SK-N-SH (cell line): ENCODE measurements at regions not wholly inside any gene's neighbourhood (a gene's known extent, or its start where the extent isn't known, plus 50 kb on each side); places are given as distances from the start of the nearest gene placed in this dataset.

Experiments
- CTCF ChIA-PET: fragments of 300-600, 350-600 bp; formaldehyde crosslinking; extraction: SDS; loops from one replicate; lab custom pipeline; 2021; lab: Yijun Ruan, JAX
- POLR2A ChIA-PET: fragments of 350-600 bp; sonication (Branson Sonifier 250); formaldehyde crosslinking; extraction: SDS; loops from one replicate; lab custom pipeline; 2020; ENCODE audit warnings: antibody characterized with exemption, inconsistent platforms; lab: Yijun Ruan, JAX
- DNase-seq: peaks from one replicate; pipeline ENCODE4 v3.0.0; 2012
- H2AFZ ChIP-seq: fragments of 200-600 bp; sonication (generic); 2 replicates; pipeline ENCODE4 v1.8.1; 2016; ENCODE audit warnings: antibody characterized with exemption, mild to moderate bottlenecking, low read depth
- H3F3A ChIP-seq: fragments of 200-600 bp; sonication (generic); replicated peaks from 2 replicates; pipeline ENCODE3; 2016; ENCODE audit warnings: antibody characterized with exemption, mild to moderate bottlenecking; ENCODE audit not compliant: insufficient read depth
- H3K27ac ChIP-seq, 2 experiments: fragments of 200-500 bp in 1 of 2; fragments of 200-600 bp in 1 of 2; sonication (Bioruptor generic) in 1 of 2; sonication (generic), shearing (Covaris generic) in 1 of 2; 2 replicates each; pipeline versions ENCODE4 v1.5.1 to v1.6.1; 2014 to 2016; ENCODE audit warnings: low read depth in 2 of 2, inconsistent platforms in 1 of 2, low read length in 1 of 2, mild to moderate bottlenecking in 1 of 2, mixed read lengths in 1 of 2
- H3K27me3 ChIP-seq: fragments of 200-600 bp; sonication (generic), shearing (Covaris generic); 2 replicates; pipeline ENCODE4 v1.6.1; 2016; ENCODE audit warnings: mixed run types; ENCODE audit not compliant: insufficient read depth
- H3K36me3 ChIP-seq, 2 experiments: fragments of 200-500 bp in 1 of 2; fragments of 200-600 bp in 1 of 2; sonication (Bioruptor generic) in 1 of 2; sonication (generic) in 1 of 2; replicated peaks in 1 of 2; 2 replicates each; pipeline versions ENCODE3 to v1.5.1; 2014 to 2016; ENCODE audit warnings: low read length in 1 of 2, mild to moderate bottlenecking in 1 of 2; ENCODE audit not compliant: insufficient read depth in 2 of 2, control insufficient read depth in 1 of 2
- H3K4me1 ChIP-seq, 2 experiments: fragments of 200-500 bp in 1 of 2; fragments of 200-600 bp in 1 of 2; sonication (Bioruptor generic) in 1 of 2; sonication (generic), shearing (Covaris generic) in 1 of 2; 2 replicates each; pipeline versions ENCODE4 v1.5.1 to v1.6.1; 2014 to 2016; ENCODE audit warnings: low read depth in 1 of 2, low read length in 1 of 2, mixed run types in 1 of 2; ENCODE audit not compliant: insufficient read depth in 2 of 2, control insufficient read depth in 1 of 2
- H3K4me2 ChIP-seq: fragments of 200-600 bp; sonication (generic), shearing (Covaris generic); 2 replicates; pipeline ENCODE4 v1.6.1; 2017; ENCODE audit warnings: mixed run types
- H3K4me3 ChIP-seq, 2 experiments: fragments of 200-500 bp in 1 of 2; fragments of 200-600 bp in 1 of 2; sonication (Bioruptor generic) in 1 of 2; sonication (generic), shearing (Covaris generic) in 1 of 2; 2 replicates each; pipeline versions ENCODE4 v1.5.1 to v1.8.1; 2014 to 2016; ENCODE audit warnings: low read depth in 2 of 2, inconsistent platforms in 1 of 2, low read length in 1 of 2, mild to moderate bottlenecking in 1 of 2, mixed read lengths in 1 of 2, moderate library complexity in 1 of 2
- H3K79me2 ChIP-seq: fragments of 200-600 bp; sonication (generic); 2 replicates; pipeline ENCODE4 v1.8.1; 2017; ENCODE audit warnings: mild to moderate bottlenecking; ENCODE audit not compliant: insufficient read depth
- H3K9ac ChIP-seq: fragments of 200-600 bp; sonication (generic); 2 replicates; pipeline ENCODE4 v1.6.1; 2017; ENCODE audit warnings: mixed run types
- H3K9me2 ChIP-seq: fragments of 200-600 bp; sonication (generic); 2 replicates; pipeline ENCODE4 v1.6.1; 2017; ENCODE audit warnings: mixed run types
- H3K9me3 ChIP-seq: fragments of 200-600 bp; sonication (generic); 2 replicates; pipeline ENCODE4 v1.6.1; 2017; ENCODE audit warnings: mixed run types, mild to moderate bottlenecking, moderate library complexity
- H4K20me1 ChIP-seq: fragments of 200-600 bp; sonication (generic); 2 replicates; pipeline ENCODE4 v1.6.1; 2017; ENCODE audit warnings: mild to moderate bottlenecking, mixed run types; ENCODE audit not compliant: insufficient read depth
- CHD2 ChIP-seq: fragments of 150-350 bp; IDR thresholded peaks from 2 replicates; pipeline ENCODE4 v1.6.1; 2018; ENCODE audit warnings: low read length; ENCODE audit not compliant: partially characterized antibody
- ELF1 ChIP-seq: IDR thresholded peaks from 2 replicates; pipeline ENCODE4 v1.4.0; 2012
- EP300 ChIP-seq, 2 experiments: IDR thresholded peaks; 2 replicates each; pipeline versions ENCODE4 v1.4.0 to v1.6.1; 2012; ENCODE audit warnings: borderline replicate concordance in 1 of 2, low read depth in 1 of 2, low read length in 1 of 2
- FOXJ3 ChIP-seq: sonication (generic); formaldehyde crosslinking; IDR thresholded peaks from 2 replicates; pipeline ENCODE4 v1.5.1; 2020; ENCODE audit warnings: mild to moderate bottlenecking, missing genetic modification reagents
- GATA2 ChIP-seq: sonication (generic); formaldehyde crosslinking; IDR thresholded peaks from 2 replicates; pipeline ENCODE4 v1.5.0; 2020; ENCODE audit warnings: mild to moderate bottlenecking, missing genetic modification reagents
- JUND ChIP-seq: IDR thresholded peaks from 2 replicates; pipeline ENCODE4 v1.4.0; 2012
- MXI1 ChIP-seq: IDR thresholded peaks from 2 replicates; pipeline ENCODE4 v1.6.1; 2012; ENCODE audit warnings: mild to moderate bottlenecking, low read depth, low read length, improper control_type of control experiment
- NRF1 ChIP-seq: IDR thresholded peaks from 2 replicates; pipeline ENCODE4 v1.6.1; 2012; ENCODE audit warnings: low read depth, mild to moderate bottlenecking, low read length
- RCOR1 ChIP-seq: fragments of 150-350 bp; IDR thresholded peaks from 2 replicates; pipeline ENCODE4 v1.6.1; 2017; ENCODE audit warnings: antibody characterized with exemption, low read length
- RFX5 ChIP-seq: IDR thresholded peaks from 2 replicates; pipeline ENCODE4 v1.6.1; 2012; ENCODE audit warnings: mild to moderate bottlenecking, improper control_type of control experiment, low read length
- SIN3A ChIP-seq: IDR thresholded peaks from 2 replicates; pipeline ENCODE4 v1.6.1; 2012; ENCODE audit warnings: low read depth, mild to moderate bottlenecking, low read length, moderate library complexity, borderline replicate concordance
- SMC3 ChIP-seq: IDR thresholded peaks from 2 replicates; pipeline ENCODE4 v1.6.1; 2012; ENCODE audit warnings: low read depth, low read length, improper control_type of control experiment
- WGBS: methylation state at CpG from one replicate; pipeline ENCODE4 v1.1.6; 2017; ENCODE audit warnings: low lambda C conversion rate; 5-methylcytosine and 5-hydroxymethylcytosine counted together
- TF ChIP-seq, protein P1 (sequence below): IDR thresholded peaks from 2 replicates; pipeline ENCODE4 v1.6.1; 2012; ENCODE audit warnings: mild to moderate bottlenecking, low read depth, low read length, moderate library complexity
- TF ChIP-seq, protein P2 (sequence below): IDR thresholded peaks from 2 replicates; pipeline ENCODE4 v1.4.0; 2012; ENCODE audit warnings: low read depth
- TF ChIP-seq, protein P3 (sequence below): IDR thresholded peaks from 2 replicates; pipeline ENCODE4; 2012
- TF ChIP-seq, protein P4 (sequence below): fragments of 150-350 bp; IDR thresholded peaks from 2 replicates; pipeline ENCODE4 v1.6.1; 2016; ENCODE audit warnings: mild to moderate bottlenecking, low read depth, low read length

DNA sequence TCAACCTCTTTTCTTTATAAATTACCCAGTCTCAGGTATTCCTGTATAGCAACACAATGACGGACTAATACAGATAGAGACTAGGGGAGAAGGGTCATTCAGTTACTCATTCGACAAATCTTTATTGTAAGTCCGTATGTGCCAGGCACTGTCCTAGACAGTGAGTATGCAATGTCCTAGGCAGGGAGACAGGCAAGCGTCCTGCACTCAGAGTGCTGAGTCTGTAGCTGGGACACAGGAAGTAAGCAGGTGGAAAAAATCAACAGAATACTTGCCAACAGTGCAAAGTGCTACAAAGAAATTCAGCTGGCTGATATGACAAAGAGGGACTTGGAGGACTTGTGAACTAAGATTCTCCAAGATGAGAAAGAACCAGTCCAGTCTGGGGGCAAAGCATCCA, 92.2 kb upstream of the ZBTB40 start (continued):
- TF ChIP-seq, protein P1, sequence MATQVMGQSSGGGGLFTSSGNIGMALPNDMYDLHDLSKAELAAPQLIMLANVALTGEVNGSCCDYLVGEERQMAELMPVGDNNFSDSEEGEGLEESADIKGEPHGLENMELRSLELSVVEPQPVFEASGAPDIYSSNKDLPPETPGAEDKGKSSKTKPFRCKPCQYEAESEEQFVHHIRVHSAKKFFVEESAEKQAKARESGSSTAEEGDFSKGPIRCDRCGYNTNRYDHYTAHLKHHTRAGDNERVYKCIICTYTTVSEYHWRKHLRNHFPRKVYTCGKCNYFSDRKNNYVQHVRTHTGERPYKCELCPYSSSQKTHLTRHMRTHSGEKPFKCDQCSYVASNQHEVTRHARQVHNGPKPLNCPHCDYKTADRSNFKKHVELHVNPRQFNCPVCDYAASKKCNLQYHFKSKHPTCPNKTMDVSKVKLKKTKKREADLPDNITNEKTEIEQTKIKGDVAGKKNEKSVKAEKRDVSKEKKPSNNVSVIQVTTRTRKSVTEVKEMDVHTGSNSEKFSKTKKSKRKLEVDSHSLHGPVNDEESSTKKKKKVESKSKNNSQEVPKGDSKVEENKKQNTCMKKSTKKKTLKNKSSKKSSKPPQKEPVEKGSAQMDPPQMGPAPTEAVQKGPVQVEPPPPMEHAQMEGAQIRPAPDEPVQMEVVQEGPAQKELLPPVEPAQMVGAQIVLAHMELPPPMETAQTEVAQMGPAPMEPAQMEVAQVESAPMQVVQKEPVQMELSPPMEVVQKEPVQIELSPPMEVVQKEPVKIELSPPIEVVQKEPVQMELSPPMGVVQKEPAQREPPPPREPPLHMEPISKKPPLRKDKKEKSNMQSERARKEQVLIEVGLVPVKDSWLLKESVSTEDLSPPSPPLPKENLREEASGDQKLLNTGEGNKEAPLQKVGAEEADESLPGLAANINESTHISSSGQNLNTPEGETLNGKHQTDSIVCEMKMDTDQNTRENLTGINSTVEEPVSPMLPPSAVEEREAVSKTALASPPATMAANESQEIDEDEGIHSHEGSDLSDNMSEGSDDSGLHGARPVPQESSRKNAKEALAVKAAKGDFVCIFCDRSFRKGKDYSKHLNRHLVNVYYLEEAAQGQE, result no peak

DNA sequence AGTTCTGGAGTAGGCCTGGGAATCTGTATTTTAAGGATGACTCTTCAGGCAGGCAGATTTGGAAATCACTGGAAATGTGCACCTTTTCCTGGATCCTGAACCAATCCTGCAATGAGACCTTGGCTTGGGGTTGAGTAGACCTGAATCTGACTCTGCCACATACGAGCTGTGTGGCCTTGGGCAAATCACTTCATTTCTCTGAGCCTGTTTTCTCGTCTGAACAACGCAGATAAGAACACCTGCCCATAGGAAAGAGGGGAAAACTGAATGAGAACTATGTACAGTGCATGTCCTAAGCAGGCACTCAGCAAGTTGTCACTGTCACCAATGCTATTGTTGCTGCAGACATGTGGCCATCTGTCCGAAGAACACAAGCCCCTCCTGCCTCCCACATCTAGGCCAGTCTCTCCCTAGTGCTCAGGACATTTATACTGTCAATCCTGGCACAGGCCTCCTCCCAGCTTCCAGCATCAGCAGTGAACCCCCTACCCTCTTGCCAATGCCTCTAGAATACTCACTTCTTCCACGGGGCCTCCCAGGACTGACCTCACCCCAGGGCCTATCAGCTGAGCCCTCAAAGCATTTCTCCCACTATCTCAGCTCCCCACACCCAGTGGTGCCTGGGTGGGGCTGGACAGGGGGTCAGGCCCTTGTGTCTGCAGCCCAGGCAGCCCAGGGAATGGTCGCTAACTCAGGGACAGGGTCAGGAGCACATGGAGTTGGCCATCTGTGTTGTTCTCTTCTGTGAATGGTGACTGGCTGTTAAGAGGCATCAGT, 88.8 kb upstream of the ZBTB40 start:
- H3K27ac ChIP-seq, result peak overlapping the region in 1 of 2 experiments; percentile 97; a peak in 2 of 4 replicates
- no peak overlapping the region for H3K4me3 ChIP-seq
- DNase-seq, result no peak
- no peaks in the 10 kb centered on the region for H3K9me3 ChIP-seq
- H4K20me1 ChIP-seq, result no peaks in the 10 kb centered on the region
- CTCF ChIA-PET, result interaction anchor here (0.7 to 1.8 kb wide), 8 partner anchors 9 to 231 kb away, joined by 3 to 9 read pairs (median 4); no protein-coding TSS in a partner anchor
- no peaks in the 10 kb centered on the region for H3K79me2 ChIP-seq
- POLR2A ChIA-PET, result interaction anchor here (1.0 kb wide), 1 partner anchor 14 kb away, joined by 3 read pairs; no protein-coding TSS in a partner anchor
- TF ChIP-seq MXI1 (peak; percentile 34; the same call in 1 of the 2 replicates), ELF1 (no peak)
- peaks cover 0 to 28% of the 10 kb centered on the region in 2 experiments; a peak in 1 of 4 replicates for H3K4me1 ChIP-seq
- H2AFZ ChIP-seq, result no peak overlapping the region
- no peaks in the 10 kb centered on the region for H3K9me2 ChIP-seq
- WGBS, result 36% methylated on average over 5 of the region's 6 CpGs
- peaks cover 30% of the 10 kb centered on the region for H3K27me3 ChIP-seq
- H3K4me2 ChIP-seq, result no peak overlapping the region
- no peak overlapping the region for H3K9ac ChIP-seq
- H3K36me3 ChIP-seq, result no peaks in the 10 kb centered on the region
- H3F3A ChIP-seq, result no peaks in the 10 kb centered on the region

DNA sequence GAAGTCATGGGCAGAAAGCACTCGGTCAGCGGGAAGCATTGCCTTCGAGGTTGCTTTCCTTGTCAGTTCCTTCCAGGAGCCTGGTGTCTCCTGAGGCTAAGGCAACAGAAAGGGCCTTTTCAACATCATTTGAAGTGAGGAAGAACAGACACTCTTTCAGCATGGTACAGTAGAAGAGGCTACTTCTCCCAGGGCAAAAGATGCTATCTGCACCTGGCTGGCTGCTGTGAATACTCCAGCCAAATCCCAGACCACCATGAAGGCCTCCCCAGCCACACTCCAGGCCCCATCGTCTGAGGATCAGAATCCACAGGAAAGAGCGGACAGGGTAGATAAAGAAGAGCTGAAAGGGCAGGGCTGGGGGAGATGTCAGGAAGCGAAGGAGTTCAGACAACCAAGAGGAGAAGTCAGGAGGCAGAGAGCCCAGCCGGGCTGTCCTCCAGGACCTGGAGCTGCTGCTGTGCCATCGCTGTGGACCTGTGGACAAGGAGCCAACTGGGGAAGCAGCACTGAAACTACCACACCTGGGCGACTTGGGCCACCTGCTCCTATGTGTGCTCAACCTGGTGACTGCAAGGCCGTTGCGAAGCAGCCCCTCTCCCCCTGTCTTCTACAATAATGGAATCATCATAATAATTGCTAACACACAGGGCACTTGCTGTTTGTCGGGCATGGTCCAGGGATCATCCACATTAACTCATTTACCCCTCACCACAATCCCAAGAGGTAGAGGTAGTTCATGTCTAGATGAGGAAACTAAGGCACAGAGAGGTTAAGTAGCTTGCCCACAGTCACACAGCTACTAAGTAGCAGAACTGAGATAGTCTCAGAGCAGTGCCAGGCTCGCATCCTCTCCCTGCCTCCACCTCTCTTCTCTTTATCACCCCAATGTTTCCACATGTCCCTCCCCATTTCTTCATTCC, 88.0 kb upstream of the ZBTB40 start:
- DNase-seq, result peak; percentile 81
- TF ChIP-seq, protein P2, sequence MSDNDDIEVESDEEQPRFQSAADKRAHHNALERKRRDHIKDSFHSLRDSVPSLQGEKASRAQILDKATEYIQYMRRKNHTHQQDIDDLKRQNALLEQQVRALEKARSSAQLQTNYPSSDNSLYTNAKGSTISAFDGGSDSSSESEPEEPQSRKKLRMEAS, result no peak
- TF ChIP-seq SIN3A, result no peak
- TF ChIP-seq RFX5, result no peak
- no peak for TF ChIP-seq SMC3
- TF ChIP-seq JUND, result no peak
- TF ChIP-seq, protein P3, sequence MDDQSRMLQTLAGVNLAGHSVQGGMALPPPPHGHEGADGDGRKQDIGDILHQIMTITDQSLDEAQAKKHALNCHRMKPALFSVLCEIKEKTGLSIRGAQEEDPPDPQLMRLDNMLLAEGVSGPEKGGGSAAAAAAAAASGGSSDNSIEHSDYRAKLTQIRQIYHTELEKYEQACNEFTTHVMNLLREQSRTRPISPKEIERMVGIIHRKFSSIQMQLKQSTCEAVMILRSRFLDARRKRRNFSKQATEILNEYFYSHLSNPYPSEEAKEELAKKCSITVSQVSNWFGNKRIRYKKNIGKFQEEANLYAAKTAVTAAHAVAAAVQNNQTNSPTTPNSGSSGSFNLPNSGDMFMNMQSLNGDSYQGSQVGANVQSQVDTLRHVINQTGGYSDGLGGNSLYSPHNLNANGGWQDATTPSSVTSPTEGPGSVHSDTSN, result no peak
- TF ChIP-seq NRF1, result no peak
- TF ChIP-seq ELF1, result no peak
- TF ChIP-seq FOXJ3, result peak; percentile 98
- peak; percentile 99 for TF ChIP-seq GATA2 (CRISPR knock-in tag)
- TF ChIP-seq, protein P4, sequence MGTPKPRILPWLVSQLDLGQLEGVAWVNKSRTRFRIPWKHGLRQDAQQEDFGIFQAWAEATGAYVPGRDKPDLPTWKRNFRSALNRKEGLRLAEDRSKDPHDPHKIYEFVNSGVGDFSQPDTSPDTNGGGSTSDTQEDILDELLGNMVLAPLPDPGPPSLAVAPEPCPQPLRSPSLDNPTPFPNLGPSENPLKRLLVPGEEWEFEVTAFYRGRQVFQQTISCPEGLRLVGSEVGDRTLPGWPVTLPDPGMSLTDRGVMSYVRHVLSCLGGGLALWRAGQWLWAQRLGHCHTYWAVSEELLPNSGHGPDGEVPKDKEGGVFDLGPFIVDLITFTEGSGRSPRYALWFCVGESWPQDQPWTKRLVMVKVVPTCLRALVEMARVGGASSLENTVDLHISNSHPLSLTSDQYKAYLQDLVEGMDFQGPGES, result no peak
- peak in 1 of 2 experiments; percentile 96; a peak in 2 of 4 replicates for TF ChIP-seq EP300 (IDR thresholded peaks at IDR 0.05; ENCODE audit: borderline replicate concordance in 1 of 2, low read depth in 1 of 2, low read length in 1 of 2)
- TF ChIP-seq CHD2, result peak; percentile 85
- peak; percentile 7; the same call in 1 of the 2 replicates for TF ChIP-seq MXI1
- TF ChIP-seq RCOR1, result peak; percentile 81; the same call in 1 of the 2 replicates

More for the DNA sequence above, 88.0 kb upstream of the ZBTB40 start:
- Histone ChIP-seq H3K9me2 (no peaks in the 10 kb centered on the region), H3K27ac (peak overlapping the region in 1 of 2 experiments; percentile 97; a peak in 2 of 4 replicates), H3K9me3 (no peaks in the 10 kb centered on the region), H3K27me3 (peaks cover 36% of the 10 kb centered on the region), H4K20me1 (no peaks in the 10 kb centered on the region), H3K36me3 (no peaks in the 10 kb centered on the region), H3K4me2 (no peak overlapping the region), H3F3A (no peaks in the 10 kb centered on the region), H3K4me1 (peaks cover 0 to 28% of the 10 kb centered on the region in 2 experiments; a peak in 1 of 4 replicates), H2AFZ (no peak overlapping the region), H3K4me3 (no peak overlapping the region), H3K9ac (no peak overlapping the region), H3K79me2 (no peaks in the 10 kb centered on the region)
- WGBS, result 38% methylated on average over 10 of the region's 13 CpGs
- ChIA-PET POLR2A (interaction anchor here (0.8 to 1.6 kb wide), 3 partner anchors 13 to 49 kb away, joined by 3 to 5 read pairs (median 5); no protein-coding TSS in a partner anchor), CTCF (interaction anchor here (0.6 to 1.9 kb wide), 8 partner anchors 21 to 232 kb away, joined by 3 to 9 read pairs (median 4); no protein-coding TSS in a partner anchor)
